ENCODE measurements at regions not wholly inside any gene's neighbourhood (a gene's known extent, or its start where the extent isn't known, plus 50 kb on each side); places are given as distances from the start of the nearest gene placed in this dataset.

- H3K4me1 ChIP-seq: no peaks in the 10 kb centered on the region
- no peaks in the 10 kb centered on the region for H3K36me3 ChIP-seq
- 57 to 65% methylated on average over 1 of the region's 1 CpG for WGBS, 2 donors
- intact Hi-C loops (cut with DNase I): no loop called here
- TF ChIP-seq POLR2A (IDR thresholded peaks at IDR 0.05) (no peak), CTCF (IDR thresholded peaks at IDR 0.05) (no peak)
- no peak for DNase-seq
- H3K4me3 ChIP-seq: no peak overlapping the region
- H3K9me3 ChIP-seq: no peaks in the 10 kb centered on the region
- H3K27ac ChIP-seq: no peak overlapping the region
- no peaks in the 10 kb centered on the region for H3K27me3 ChIP-seq
Observed at GRCh38 chr13:62663767-62664166, 1248.1 kb upstream of the PCDH20 start.

GRCh38 chr13:62659365-62659764 lies 1243.7 kb upstream of the PCDH20 start:
- no peak overlapping the region for H3K4me3 ChIP-seq
- H3K27ac ChIP-seq: no peak overlapping the region
- TF ChIP-seq POLR2A (IDR thresholded peaks at IDR 0.05) (no peak), CTCF (IDR thresholded peaks at IDR 0.05) (no peak)
- no peak for DNase-seq
- H3K36me3 ChIP-seq: no peaks in the 10 kb centered on the region
- intact Hi-C loops (cut with DNase I): no loop called here
- no peaks in the 10 kb centered on the region for H3K9me3 ChIP-seq
- 38 to 68% methylated on average over 3 of the region's 3 CpGs for WGBS, 2 donors
- no peaks in the 10 kb centered on the region for H3K4me1 ChIP-seq
- no peaks in the 10 kb centered on the region for H3K27me3 ChIP-seq

- no peak for DNase-seq
- intact Hi-C loops (cut with DNase I): no loop called here
- no peak for TF ChIP-seq POLR2A (IDR thresholded peaks at IDR 0.05)
- no peak for TF ChIP-seq CTCF (IDR thresholded peaks at IDR 0.05)
- Histone ChIP-seq H3K4me1 (no peaks in the 10 kb centered on the region), H3K4me3 (no peak overlapping the region), H3K27ac (no peak overlapping the region), H3K36me3 (no peaks in the 10 kb centered on the region), H3K9me3 (no peaks in the 10 kb centered on the region), H3K27me3 (no peaks in the 10 kb centered on the region)
Observed at GRCh38 chr13:62653371-62653770, 1237.7 kb upstream of the PCDH20 start.

GRCh38 chr13:62643799-62644524 lies 1228.3 kb upstream of the PCDH20 start:
- TF ChIP-seq POLR2A (IDR thresholded peaks at IDR 0.05) (no peak), CTCF (IDR thresholded peaks at IDR 0.05) (no peak)
- intact Hi-C loops (cut with DNase I): no loop called here
- no peak overlapping the region for H3K4me3 ChIP-seq
- peaks cover 0 to 26% (median 0%) of the 10 kb centered on the region in 3 donors for H3K9me3 ChIP-seq
- H3K27me3 ChIP-seq: no peaks in the 10 kb centered on the region
- no peaks in the 10 kb centered on the region for H3K4me1 ChIP-seq
- no peak overlapping the region for H3K27ac ChIP-seq
- DNase-seq: no peak
- WGBS, 2 donors: 73 to 74% methylated on average over 1 to 2 of the region's 2 CpGs
- no peaks in the 10 kb centered on the region for H3K36me3 ChIP-seq

GRCh38 chr13:62643007-62643483 lies 1227.4 kb upstream of the PCDH20 start:
- peaks cover 0 to 26% (median 0%) of the 10 kb centered on the region in 3 donors for H3K9me3 ChIP-seq
- no peaks in the 10 kb centered on the region for H3K4me1 ChIP-seq
- no peak overlapping the region for H3K4me3 ChIP-seq
- H3K27me3 ChIP-seq: no peaks in the 10 kb centered on the region
- DNase-seq: no peak
- no peak overlapping the region for H3K27ac ChIP-seq
- 45 to 46% methylated on average over 4 of the region's 4 CpGs for WGBS, 2 donors
- H3K36me3 ChIP-seq: no peaks in the 10 kb centered on the region
- TF ChIP-seq CTCF (IDR thresholded peaks at IDR 0.05): no peak
- TF ChIP-seq POLR2A (IDR thresholded peaks at IDR 0.05): no peak
- intact Hi-C loops (cut with DNase I): no loop called here
